Stomach smooth muscle (tissue), 2 donors: ENCODE measurements at regions not wholly inside any gene's neighbourhood (a gene's known extent, or its start where the extent isn't known, plus 50 kb on each side); places are given as distances from the start of the nearest gene placed in this dataset.

Experiments used
- H3K27ac ChIP-seq: one replicate; pipeline ENCODE4 v1.7.0; 2013; ENCODE audit warnings: mild to moderate bottlenecking, low read length, inconsistent platforms
- H3K27me3 ChIP-seq, 2 donors: one replicate each; pipeline ENCODE4 v1.7.0; 2013; ENCODE audit warnings: low read length in 2 of 2; ENCODE audit not compliant: insufficient read depth in 2 of 2, control insufficient read depth in 1 of 2
- H3K36me3 ChIP-seq, 2 donors: one replicate each; pipeline ENCODE4 v1.7.0; 2013; ENCODE audit warnings: low read length in 2 of 2; ENCODE audit not compliant: control insufficient read depth in 2 of 2, insufficient read depth in 2 of 2
- H3K4me1 ChIP-seq: one replicate; pipeline ENCODE4 v1.7.0; 2013; ENCODE audit warnings: low read length; ENCODE audit not compliant: control insufficient read depth, insufficient read depth
- H3K4me3 ChIP-seq, 2 donors: one replicate each; pipeline ENCODE4 v1.7.0; 2013; ENCODE audit warnings: low read length in 2 of 2
- H3K9ac ChIP-seq, 2 donors: one replicate each; pipeline ENCODE4 v1.7.0; 2013; ENCODE audit warnings: low read length in 2 of 2, mild to moderate bottlenecking in 1 of 2
- H3K9me3 ChIP-seq, 2 donors: one replicate each; pipeline ENCODE4 v1.7.0; 2013; ENCODE audit warnings: low read length in 2 of 2; ENCODE audit not compliant: control insufficient read depth in 2 of 2
- donor health status: healthy.
- donor health status: Pancreatic carcinoma.

- H3K4me3 ChIP-seq: no peak overlapping the region
- no peaks in the 10 kb centered on the region for H3K27me3 ChIP-seq
- H3K27ac ChIP-seq: no peak overlapping the region
These were observed 1128.5 kb downstream of the TYW1 start for GRCh38 chr7:68125168-68125567.

GRCh38 chr7:68133045-68133444, 1136.4 kb downstream of the TYW1 start:
- Histone ChIP-seq H3K9me3 (no peaks in the 10 kb centered on the region), H3K4me3 (no peak overlapping the region), H3K36me3 (no peaks in the 10 kb centered on the region), H3K27ac (no peak overlapping the region), H3K4me1 (no peaks in the 10 kb centered on the region), H3K27me3 (no peaks in the 10 kb centered on the region), H3K9ac (no peak overlapping the region)

More at GRCh38 chr7:68125168-68125567, 1128.5 kb downstream of the TYW1 start:
- Histone ChIP-seq H3K36me3 (no peaks in the 10 kb centered on the region), H3K9me3 (peaks cover 2 to 3% of the 10 kb centered on the region in 2 donors), H3K9ac (no peak overlapping the region), H3K4me1 (no peaks in the 10 kb centered on the region)

GRCh38 chr7:68143345-68143744, 1146.7 kb downstream of the TYW1 start:
- peaks cover 5 to 15% of the 10 kb centered on the region in 2 donors for H3K9me3 ChIP-seq
- H3K4me3 ChIP-seq: no peak overlapping the region
- no peaks in the 10 kb centered on the region for H3K36me3 ChIP-seq
- H3K27me3 ChIP-seq: no peaks in the 10 kb centered on the region
- H3K9ac ChIP-seq: no peak overlapping the region
- no peak overlapping the region for H3K27ac ChIP-seq
- H3K4me1 ChIP-seq: no peaks in the 10 kb centered on the region

- no peak overlapping the region for H3K9ac ChIP-seq
- no peak overlapping the region for H3K27ac ChIP-seq
- peaks cover 2 to 15% of the 10 kb centered on the region in 2 donors for H3K9me3 ChIP-seq
- no peak overlapping the region for H3K4me3 ChIP-seq
- no peaks in the 10 kb centered on the region for H3K4me1 ChIP-seq
- H3K27me3 ChIP-seq: no peaks in the 10 kb centered on the region
- no peaks in the 10 kb centered on the region for H3K36me3 ChIP-seq
These were observed 1150.3 kb downstream of the TYW1 start for GRCh38 chr7:68146983-68147382.

GRCh38 chr7:68147614-68148238, 1151.1 kb downstream of the TYW1 start:
- H3K27me3 ChIP-seq: no peaks in the 10 kb centered on the region
- H3K36me3 ChIP-seq: no peaks in the 10 kb centered on the region
- H3K9me3 ChIP-seq: peaks cover 0 to 14% of the 10 kb centered on the region in 2 donors
- no peak overlapping the region for H3K4me3 ChIP-seq
- H3K4me1 ChIP-seq: no peaks in the 10 kb centered on the region
- H3K27ac ChIP-seq: no peak overlapping the region
- no peak overlapping the region for H3K9ac ChIP-seq

GRCh38 chr7:68148440-68148839, 1151.8 kb downstream of the TYW1 start:
- H3K27me3 ChIP-seq: no peaks in the 10 kb centered on the region

GRCh38 chr7:68152205-68152604, 1155.6 kb downstream of the TYW1 start:
- no peaks in the 10 kb centered on the region for H3K4me1 ChIP-seq
- H3K4me3 ChIP-seq: no peak overlapping the region
- H3K36me3 ChIP-seq: no peaks in the 10 kb centered on the region
- H3K27me3 ChIP-seq: no peaks in the 10 kb centered on the region
- no peak overlapping the region for H3K27ac ChIP-seq
- H3K9me3 ChIP-seq: peaks cover 0 to 2% of the 10 kb centered on the region in 2 donors
- H3K9ac ChIP-seq: no peak overlapping the region

More at GRCh38 chr7:68148440-68148839, 1151.8 kb downstream of the TYW1 start:
- Histone ChIP-seq H3K4me3 (no peak overlapping the region), H3K27ac (no peak overlapping the region), H3K36me3 (no peaks in the 10 kb centered on the region), H3K9me3 (peaks cover 0 to 7% of the 10 kb centered on the region in 2 donors), H3K4me1 (no peaks in the 10 kb centered on the region), H3K9ac (no peak overlapping the region)

- Histone ChIP-seq H3K36me3 (no peaks in the 10 kb centered on the region), H3K9me3 (peaks cover 0 to 2% of the 10 kb centered on the region in 2 donors), H3K4me1 (no peaks in the 10 kb centered on the region), H3K4me3 (no peak overlapping the region), H3K27me3 (no peaks in the 10 kb centered on the region), H3K9ac (no peak overlapping the region), H3K27ac (no peak overlapping the region)
These were observed 1159.0 kb downstream of the TYW1 start for GRCh38 chr7:68155676-68156075.

- Histone ChIP-seq H3K9ac (no peak overlapping the region), H3K4me3 (no peak overlapping the region), H3K9me3 (peaks cover 0 to 2% of the 10 kb centered on the region in 2 donors), H3K36me3 (no peaks in the 10 kb centered on the region), H3K27me3 (no peaks in the 10 kb centered on the region), H3K27ac (no peak overlapping the region), H3K4me1 (no peaks in the 10 kb centered on the region)
These were observed 1162.2 kb downstream of the TYW1 start for GRCh38 chr7:68158686-68159295.

GRCh38 chr7:68162712-68163111, 1166.1 kb downstream of the TYW1 start:
- Histone ChIP-seq H3K4me1 (no peaks in the 10 kb centered on the region), H3K27ac (no peak overlapping the region), H3K27me3 (no peaks in the 10 kb centered on the region), H3K36me3 (no peaks in the 10 kb centered on the region), H3K9ac (no peak overlapping the region), H3K4me3 (no peak overlapping the region), H3K9me3 (no peaks in the 10 kb centered on the region)

- Histone ChIP-seq H3K9ac (no peak overlapping the region), H3K9me3 (no peaks in the 10 kb centered on the region), H3K4me1 (no peaks in the 10 kb centered on the region), H3K27me3 (no peaks in the 10 kb centered on the region), H3K27ac (no peak overlapping the region), H3K36me3 (no peaks in the 10 kb centered on the region), H3K4me3 (no peak overlapping the region)
These were observed 1169.9 kb downstream of the TYW1 start for GRCh38 chr7:68166525-68166924.
